OCI-LY3 (cell line): ENCODE measurements at regions not wholly inside any gene's neighbourhood (a gene's known extent, or its start where the extent isn't known, plus 50 kb on each side); places are given as distances from the start of the nearest gene placed in this dataset.

Experiments
- EZH2phosphoT487 ChIP-seq: fragments of 200-600 bp; shearing (Covaris generic); IDR thresholded peaks from 2 replicates; pipeline ENCODE4 v1.6.1; 2018; ENCODE audit warnings: antibody characterized with exemption, mixed run types, low read depth
- TF ChIP-seq, protein P1 (sequence below): fragments of 200-600, 300-600 bp; sonication (generic); IDR thresholded peaks from 2 replicates; pipeline ENCODE4 v1.5.1; 2014; ENCODE audit warnings: antibody characterized with exemption, low read length, low read depth

GRCh38 chr4:141530627-141531026 is 105.8 kb upstream of the IL15 start:
- TF ChIP-seq, protein P1, sequence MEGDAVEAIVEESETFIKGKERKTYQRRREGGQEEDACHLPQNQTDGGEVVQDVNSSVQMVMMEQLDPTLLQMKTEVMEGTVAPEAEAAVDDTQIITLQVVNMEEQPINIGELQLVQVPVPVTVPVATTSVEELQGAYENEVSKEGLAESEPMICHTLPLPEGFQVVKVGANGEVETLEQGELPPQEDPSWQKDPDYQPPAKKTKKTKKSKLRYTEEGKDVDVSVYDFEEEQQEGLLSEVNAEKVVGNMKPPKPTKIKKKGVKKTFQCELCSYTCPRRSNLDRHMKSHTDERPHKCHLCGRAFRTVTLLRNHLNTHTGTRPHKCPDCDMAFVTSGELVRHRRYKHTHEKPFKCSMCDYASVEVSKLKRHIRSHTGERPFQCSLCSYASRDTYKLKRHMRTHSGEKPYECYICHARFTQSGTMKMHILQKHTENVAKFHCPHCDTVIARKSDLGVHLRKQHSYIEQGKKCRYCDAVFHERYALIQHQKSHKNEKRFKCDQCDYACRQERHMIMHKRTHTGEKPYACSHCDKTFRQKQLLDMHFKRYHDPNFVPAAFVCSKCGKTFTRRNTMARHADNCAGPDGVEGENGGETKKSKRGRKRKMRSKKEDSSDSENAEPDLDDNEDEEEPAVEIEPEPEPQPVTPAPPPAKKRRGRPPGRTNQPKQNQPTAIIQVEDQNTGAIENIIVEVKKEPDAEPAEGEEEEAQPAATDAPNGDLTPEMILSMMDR, result no peak
- no peak for TF ChIP-seq EZH2phosphoT487
